ENCODE measurements at regions not wholly inside any gene's neighbourhood (a gene's known extent, or its start where the extent isn't known, plus 50 kb on each side); places are given as distances from the start of the nearest gene placed in this dataset.

GRCh38 chr2:3035385-3036050 is 342.1 kb downstream of the EIPR1 start:
- H3K79me1 ChIP-seq (ENCODE audit: low read depth in 1 of 2, low read length in 2 of 2), result no peaks in the 10 kb centered on the region
- H4K20me1 ChIP-seq (ENCODE audit: insufficient read depth, low read length), result no peaks in the 10 kb centered on the region
- dilution Hi-C loops (cut with HindIII; ENCODE audit: low sequenced_read_pairs, unreplicated experiment) (no loop called here), intact Hi-C loops (cut with micrococcal nuclease) (no loop called here), in situ Hi-C loops (cut with MboI; ENCODE audit: low sequenced_read_pairs) (no loop called here)
- H3K56ac ChIP-seq (ENCODE audit: extremely low read depth, insufficient read depth, low read length), result no peak overlapping the region
- ChIA-PET CTCF (no interaction called here), POLR2A (ENCODE audit: unreplicated experiment) (no interaction called here)
- no peak overlapping the region for H3K14ac ChIP-seq (replicated peaks; ENCODE audit: low read depth, low read length)
- peaks cover 53% of the 10 kb centered on the region for H3K9me3 ChIP-seq (ENCODE audit: control insufficient read depth, insufficient read depth, low read length)
- no peak overlapping the region for H2BK5ac ChIP-seq (ENCODE audit: low read depth, low read length, poor library complexity, severe bottlenecking)
- no peaks in the 10 kb centered on the region for H3K4me1 ChIP-seq (ENCODE audit: control insufficient read depth, insufficient read depth, low read length)
- H3K27me3 ChIP-seq (ENCODE audit: control insufficient read depth, insufficient read depth, low read length), result no peaks in the 10 kb centered on the region
- no peak overlapping the region for H3K18ac ChIP-seq (ENCODE audit: low read depth, low read length)
- no peak overlapping the region for H2BK120ac ChIP-seq (ENCODE audit: low read depth, low read length)
- H4K8ac ChIP-seq (ENCODE audit: low read depth in 2 of 2, low read length in 2 of 2), result no peak overlapping the region
- H2BK15ac ChIP-seq (ENCODE audit: low read depth, low read length), result no peak overlapping the region
- no peak overlapping the region for H4K91ac ChIP-seq (ENCODE audit: insufficient read depth, low read depth, low read length)
- no peaks in the 10 kb centered on the region for H3K36me3 ChIP-seq (ENCODE audit: control insufficient read depth, insufficient read depth, low read length)
- H3K9ac ChIP-seq (ENCODE audit: low read depth, low read length), result no peak overlapping the region
- ATAC-seq (ENCODE audit: low read depth), result no peak
- no peak overlapping the region for H3K4ac ChIP-seq (ENCODE audit: low read depth, low read length)
- no peak overlapping the region for H3K23ac ChIP-seq (ENCODE audit: low read depth, low read length)
- H2AK9ac ChIP-seq (replicated peaks; ENCODE audit: low read depth, low read length, poor library complexity), result no peak overlapping the region
- TF ChIP-seq MAZ (IDR thresholded peaks at IDR 0.05; ENCODE audit: borderline replicate concordance, low read depth, low read length), result no peak
- no peak for TF ChIP-seq USF2 (IDR thresholded peaks at IDR 0.05; ENCODE audit: low read depth, low read length)
- TF ChIP-seq ELK1 (IDR thresholded peaks at IDR 0.05; ENCODE audit: borderline replicate concordance, low read depth, low read length), result no peak
- TF ChIP-seq MXI1 (IDR thresholded peaks at IDR 0.05; ENCODE audit: borderline replicate concordance, low read depth, low read length), result no peak
- TF ChIP-seq CEBPB (IDR thresholded peaks at IDR 0.05; ENCODE audit: low read depth, low read length), result no peak
- TF ChIP-seq RFX5 (IDR thresholded peaks at IDR 0.05; ENCODE audit: low read depth, low read length), result no peak
- no peak for TF ChIP-seq MAFK (IDR thresholded peaks at IDR 0.05; ENCODE audit: low read depth, low read length)
- no peak for TF ChIP-seq CTCF (conservative IDR thresholded peaks at IDR 0.05; ENCODE audit: low read depth, low read length)
- TF ChIP-seq SMC3 (IDR thresholded peaks at IDR 0.05; ENCODE audit: low read depth, low read length), result no peak
- no peak for TF ChIP-seq POLR2A (IDR thresholded peaks at IDR 0.05; ENCODE audit: low read depth, low read length)
- no peak overlapping the region for H3K4me2 ChIP-seq (ENCODE audit: low read depth, low read length)
- H3K4me3 ChIP-seq (ENCODE audit: insufficient read depth, low read depth, low read length), result no peak overlapping the region
- H3K9me1 ChIP-seq (ENCODE audit: insufficient read depth, low read length), result no peaks in the 10 kb centered on the region
- no peak overlapping the region for H3K27ac ChIP-seq (ENCODE audit: insufficient read depth, low read length)
- no peak overlapping the region for H2AK5ac ChIP-seq (ENCODE audit: low read depth, low read length)
- 73% methylated on average over 9 of the region's 21 CpGs; no CpG with 5 or more reads in 1 of the 2 experiments for WGBS, 2 experiments (ENCODE audit: extremely low coverage in 2 of 2, insufficient read length in 1 of 2)
- no TSS peak for BruUV-seq (replicated peaks)
- no peak overlapping the region for H2BK20ac ChIP-seq (ENCODE audit: low read depth, low read length)
- no peak overlapping the region for H4K5ac ChIP-seq (ENCODE audit: low read depth, low read length)
- no peak overlapping the region for H2AFZ ChIP-seq (replicated peaks; ENCODE audit: low read length, poor library complexity)
- no peak for DNase-seq
